Panc1 (cell line): ENCODE measurements at regions not wholly inside any gene's neighbourhood (a gene's known extent, or its start where the extent isn't known, plus 50 kb on each side); places are given as distances from the start of the nearest gene placed in this dataset.

Source experiments
- ATAC-seq: fragments of 200-7000 bp; cut with Tn5 transposase; 2 replicates; pipeline ENCODE4 v1.9.1; 2020; ENCODE audit warnings: mild to moderate bottlenecking, moderate library complexity
- BruUV-seq: library from RNA; stranded (reverse); fragments of 400-500 nt; replicated peaks from 2 replicates; lab custom pipeline; 2021; lab: Mats Ljungman, UMichigan
- CTCF ChIA-PET: fragments of 300-600 bp; sonication (Branson Sonifier 250); formaldehyde crosslinking; loops from one replicate; lab custom pipeline; 2022; ENCODE audit warnings: antibody characterized with exemption; lab: Charles Lee
- POLR2A ChIA-PET: fragments of 300-600 bp; sonication (Branson Sonifier 250); formaldehyde crosslinking; loops from one replicate; lab custom pipeline; 2022; ENCODE audit warnings: antibody characterized with exemption; lab: Charles Lee
- DNase-seq: peaks from one replicate; pipeline ENCODE4 v3.0.0-alpha.2; 2010; ENCODE audit warnings: low read depth, low spot score
- H3K27ac ChIP-seq: 2 replicates; pipeline ENCODE4 v1.5.1; 2011; ENCODE audit warnings: mild to moderate bottlenecking, low read length, inconsistent platforms
- H3K27me3 ChIP-seq: fragments of 200-500 bp; sonication (Bioruptor generic); 2 replicates; pipeline ENCODE4 v1.6.0; 2014; ENCODE audit warnings: low read length, inconsistent platforms; ENCODE audit not compliant: control insufficient read depth, insufficient read depth
- H3K36me3 ChIP-seq: fragments of 200-500 bp; sonication (Bioruptor generic); 2 replicates; pipeline ENCODE4 v1.5.1; 2014; ENCODE audit warnings: inconsistent platforms, mild to moderate bottlenecking, low read length, moderate library complexity; ENCODE audit not compliant: control insufficient read depth, insufficient read depth
- H3K4me1 ChIP-seq: 2 replicates; pipeline ENCODE4 v1.5.1; 2011; ENCODE audit warnings: inconsistent platforms, mild to moderate bottlenecking, low read length, moderate library complexity; ENCODE audit not compliant: control insufficient read depth, insufficient read depth
- H3K4me3 ChIP-seq, 2 experiments: 2 replicates each; pipeline ENCODE4 v1.5.1; 2011 to 2012; ENCODE audit warnings: low read depth in 2 of 2, low read length in 2 of 2, mild to moderate bottlenecking in 2 of 2, inconsistent platforms in 1 of 2, moderate library complexity in 1 of 2
- H3K9me3 ChIP-seq: fragments of 200-500 bp; sonication (Bioruptor generic); 2 replicates; pipeline ENCODE4 v1.5.1; 2014; ENCODE audit warnings: low read depth, mild to moderate bottlenecking, inconsistent platforms, low read length, moderate library complexity; ENCODE audit not compliant: control insufficient read depth, insufficient read depth
- POLR2AphosphoS5 ChIP-seq: IDR thresholded peaks from 2 replicates; pipeline ENCODE4 v1.6.1; 2012; ENCODE audit warnings: mild to moderate bottlenecking, low read depth, low read length, moderate library complexity
- SIN3A ChIP-seq: IDR thresholded peaks from 2 replicates; pipeline ENCODE4 v1.6.1; 2012; ENCODE audit warnings: low read depth, mild to moderate bottlenecking, low read length, moderate library complexity, borderline replicate concordance; ENCODE audit not compliant: insufficient read depth
- TCF7L2 ChIP-seq: IDR thresholded peaks from 2 replicates; pipeline ENCODE4 v1.6.1; 2011; ENCODE audit warnings: mild to moderate bottlenecking, low read depth, low read length, inconsistent platforms
- in situ Hi-C: cut with HindIII; loops from 2 replicates; pipeline ENCODE4 v1.10.0; 2016; ENCODE audit warnings: low sequenced_read_pairs, low pct_unique_long_range_greater_than_20kb
- intact Hi-C: fragments of 100-400 bp; cut with micrococcal nuclease; formaldehyde crosslinking; loops from one replicate; pipeline ENCODE4 v1.10.0; 2022; ENCODE audit not compliant: unreplicated experiment
- TF ChIP-seq, protein P1 (sequence below), 2 experiments: IDR thresholded peaks; 2 replicates each; pipeline ENCODE4 v1.6.1; 2011 to 2012; ENCODE audit warnings: low read depth in 2 of 2, control low read depth in 1 of 2, low read length in 1 of 2, mild to moderate bottlenecking in 1 of 2, moderate library complexity in 1 of 2; ENCODE audit not compliant: insufficient read depth in 1 of 2
- TF ChIP-seq, protein P2 (sequence below): fragments of 450-650 bp; IDR thresholded peaks from 2 replicates; pipeline ENCODE4 v1.5.1; 2017; ENCODE audit warnings: mild to moderate bottlenecking

DNA sequence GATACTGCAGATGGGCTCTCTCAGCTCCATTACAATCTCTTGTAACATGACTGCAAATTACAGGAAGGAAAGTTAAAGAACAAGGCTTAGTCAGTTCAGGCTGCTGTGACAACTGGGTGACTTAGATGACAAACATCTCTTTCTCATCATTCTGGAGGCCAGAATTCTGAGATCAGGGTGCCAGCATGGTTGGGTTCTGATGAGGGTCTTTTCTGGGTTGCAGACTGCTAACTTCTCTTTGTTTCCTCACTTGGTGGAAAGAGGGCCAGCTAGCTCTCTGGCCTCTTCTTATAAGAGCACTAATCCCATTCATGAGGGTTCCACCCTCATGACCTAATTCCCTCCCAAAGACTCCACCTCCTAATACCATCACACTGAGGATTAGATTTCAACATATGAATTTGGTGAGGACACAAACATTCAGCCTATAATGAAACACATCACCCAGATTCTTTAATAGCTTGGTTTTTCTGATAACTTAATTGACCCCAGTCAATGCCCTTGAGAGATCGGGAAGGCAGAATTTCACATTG lies 73.6 kb upstream of the MAMDC2 start:
- CTCF ChIA-PET = interaction anchor here (2.0 kb wide), 1 partner anchor 143 kb away, joined by 8 read pairs; no protein-coding TSS in a partner anchor
- POLR2A ChIA-PET = no interaction called here
- H3K36me3 ChIP-seq = no peaks in the 10 kb centered on the region
- in situ Hi-C loops = no loop called here
- H3K4me3 ChIP-seq = no peak overlapping the region
- no TSS peak for BruUV-seq
- H3K27ac ChIP-seq = no peak overlapping the region
- intact Hi-C loops = loop anchor here (5.0 kb wide), 2 partner anchors 42 to 632 kb away; no protein-coding TSS in a partner anchor
- no peak for DNase-seq
- no peaks in the 10 kb centered on the region for H3K9me3 ChIP-seq
- ATAC-seq = no peak
- no peak for TF ChIP-seq TCF7L2
- TF ChIP-seq, protein P1, sequence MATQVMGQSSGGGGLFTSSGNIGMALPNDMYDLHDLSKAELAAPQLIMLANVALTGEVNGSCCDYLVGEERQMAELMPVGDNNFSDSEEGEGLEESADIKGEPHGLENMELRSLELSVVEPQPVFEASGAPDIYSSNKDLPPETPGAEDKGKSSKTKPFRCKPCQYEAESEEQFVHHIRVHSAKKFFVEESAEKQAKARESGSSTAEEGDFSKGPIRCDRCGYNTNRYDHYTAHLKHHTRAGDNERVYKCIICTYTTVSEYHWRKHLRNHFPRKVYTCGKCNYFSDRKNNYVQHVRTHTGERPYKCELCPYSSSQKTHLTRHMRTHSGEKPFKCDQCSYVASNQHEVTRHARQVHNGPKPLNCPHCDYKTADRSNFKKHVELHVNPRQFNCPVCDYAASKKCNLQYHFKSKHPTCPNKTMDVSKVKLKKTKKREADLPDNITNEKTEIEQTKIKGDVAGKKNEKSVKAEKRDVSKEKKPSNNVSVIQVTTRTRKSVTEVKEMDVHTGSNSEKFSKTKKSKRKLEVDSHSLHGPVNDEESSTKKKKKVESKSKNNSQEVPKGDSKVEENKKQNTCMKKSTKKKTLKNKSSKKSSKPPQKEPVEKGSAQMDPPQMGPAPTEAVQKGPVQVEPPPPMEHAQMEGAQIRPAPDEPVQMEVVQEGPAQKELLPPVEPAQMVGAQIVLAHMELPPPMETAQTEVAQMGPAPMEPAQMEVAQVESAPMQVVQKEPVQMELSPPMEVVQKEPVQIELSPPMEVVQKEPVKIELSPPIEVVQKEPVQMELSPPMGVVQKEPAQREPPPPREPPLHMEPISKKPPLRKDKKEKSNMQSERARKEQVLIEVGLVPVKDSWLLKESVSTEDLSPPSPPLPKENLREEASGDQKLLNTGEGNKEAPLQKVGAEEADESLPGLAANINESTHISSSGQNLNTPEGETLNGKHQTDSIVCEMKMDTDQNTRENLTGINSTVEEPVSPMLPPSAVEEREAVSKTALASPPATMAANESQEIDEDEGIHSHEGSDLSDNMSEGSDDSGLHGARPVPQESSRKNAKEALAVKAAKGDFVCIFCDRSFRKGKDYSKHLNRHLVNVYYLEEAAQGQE (IDR thresholded peaks at IDR 0.05; ENCODE audit: insufficient read depth in 1 of 2, low read depth in 2 of 2, low read length in 1 of 2) = no peak
- no peak for TF ChIP-seq SIN3A
- TF ChIP-seq, protein P2, sequence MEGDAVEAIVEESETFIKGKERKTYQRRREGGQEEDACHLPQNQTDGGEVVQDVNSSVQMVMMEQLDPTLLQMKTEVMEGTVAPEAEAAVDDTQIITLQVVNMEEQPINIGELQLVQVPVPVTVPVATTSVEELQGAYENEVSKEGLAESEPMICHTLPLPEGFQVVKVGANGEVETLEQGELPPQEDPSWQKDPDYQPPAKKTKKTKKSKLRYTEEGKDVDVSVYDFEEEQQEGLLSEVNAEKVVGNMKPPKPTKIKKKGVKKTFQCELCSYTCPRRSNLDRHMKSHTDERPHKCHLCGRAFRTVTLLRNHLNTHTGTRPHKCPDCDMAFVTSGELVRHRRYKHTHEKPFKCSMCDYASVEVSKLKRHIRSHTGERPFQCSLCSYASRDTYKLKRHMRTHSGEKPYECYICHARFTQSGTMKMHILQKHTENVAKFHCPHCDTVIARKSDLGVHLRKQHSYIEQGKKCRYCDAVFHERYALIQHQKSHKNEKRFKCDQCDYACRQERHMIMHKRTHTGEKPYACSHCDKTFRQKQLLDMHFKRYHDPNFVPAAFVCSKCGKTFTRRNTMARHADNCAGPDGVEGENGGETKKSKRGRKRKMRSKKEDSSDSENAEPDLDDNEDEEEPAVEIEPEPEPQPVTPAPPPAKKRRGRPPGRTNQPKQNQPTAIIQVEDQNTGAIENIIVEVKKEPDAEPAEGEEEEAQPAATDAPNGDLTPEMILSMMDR = no peak
- no peak for TF ChIP-seq POLR2AphosphoS5
- no peaks in the 10 kb centered on the region for H3K27me3 ChIP-seq
- no peaks in the 10 kb centered on the region for H3K4me1 ChIP-seq

DNA sequence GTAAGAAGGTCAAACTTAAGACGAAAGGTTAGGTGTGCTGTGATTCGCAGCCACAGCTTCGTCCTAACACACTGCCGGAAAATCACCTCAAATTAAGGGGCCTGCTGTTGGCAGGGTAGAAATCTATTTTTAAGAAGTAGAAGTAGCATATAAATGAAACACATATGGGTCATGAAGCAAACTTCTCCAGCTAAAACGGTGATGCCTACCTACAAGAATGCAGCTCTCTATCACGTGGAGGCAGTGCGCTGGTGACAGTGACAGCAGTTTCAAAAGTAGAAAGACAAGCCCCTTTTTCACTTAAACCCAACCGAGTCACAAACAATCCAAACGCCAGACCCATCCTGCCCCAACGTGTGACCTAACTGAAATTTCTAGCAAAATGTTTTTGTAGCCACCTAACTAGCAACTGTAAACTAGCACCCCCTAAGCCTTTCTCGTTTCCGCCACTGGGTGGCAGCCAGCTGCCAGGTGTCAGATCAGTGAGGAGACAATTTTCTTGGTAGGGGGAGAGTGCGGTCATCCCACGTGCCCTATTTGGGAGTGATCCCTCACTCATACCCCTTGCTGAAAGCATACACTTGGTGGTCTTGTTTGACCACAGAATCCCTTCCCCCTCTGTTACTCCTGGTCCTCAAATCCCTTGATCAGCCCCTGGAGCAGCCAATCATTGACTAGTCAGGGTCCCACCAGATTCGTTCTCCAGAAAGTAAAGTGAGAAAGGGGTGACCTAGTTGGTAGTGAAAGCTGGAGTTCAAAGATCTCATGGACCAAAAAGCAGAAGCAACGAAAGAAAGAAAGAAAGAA lies 71.8 kb upstream of the MAMDC2 start:
- ATAC-seq (peak; percentile 79), DNase-seq (peak; percentile 41)
- no peak overlapping the region for H3K27ac ChIP-seq
- H3K9me3 ChIP-seq = no peaks in the 10 kb centered on the region
- intact Hi-C loops = loop anchor here (2.0 to 5.0 kb wide), 4 partner anchors 40 to 630 kb away; no protein-coding TSS in a partner anchor
- no peaks in the 10 kb centered on the region for H3K36me3 ChIP-seq
- no peaks in the 10 kb centered on the region for H3K4me1 ChIP-seq
- in situ Hi-C loops = no loop called here
- ChIA-PET POLR2A (no interaction called here), CTCF (interaction anchor here (0.7 to 2.0 kb wide), 3 partner anchors 11 to 142 kb away, joined by 3 to 8 read pairs (median 4); no protein-coding TSS in a partner anchor)
- H3K4me3 ChIP-seq = no peak overlapping the region
- no peaks in the 10 kb centered on the region for H3K27me3 ChIP-seq
- no TSS peak for BruUV-seq
- no peak for TF ChIP-seq TCF7L2
- TF ChIP-seq, protein P2 = peak; percentile 85
